ENCODE measurements at regions not wholly inside any gene's neighbourhood (a gene's known extent, or its start where the extent isn't known, plus 50 kb on each side); places are given as distances from the start of the nearest gene placed in this dataset.

- no peak for TF ChIP-seq POLR2A (IDR thresholded peaks at IDR 0.05)
- no peak for TF ChIP-seq CTCF (IDR thresholded peaks at IDR 0.05)
Measured at GRCh38 chr10:106254071-106254470, 910.4 kb downstream of the SORCS1 start.
